H1 (cell line): ENCODE measurements at regions not wholly inside any gene's neighbourhood (a gene's known extent, or its start where the extent isn't known, plus 50 kb on each side); places are given as distances from the start of the nearest gene placed in this dataset.
"Not testable (repeated sequence)": the region's sequence is repeated elsewhere in the genome, so short reads cannot be mapped to it uniquely, and the experiment has no call there.

Source experiments
- CTCF ChIA-PET: fragments of 300-600 bp; sonication (Branson Sonifier 250); formaldehyde crosslinking; loops from one replicate; lab custom pipeline; 2021; ENCODE audit not compliant: partially characterized antibody; lab: Charles Lee
- POLR2A ChIA-PET: fragments of 300-600 bp; sonication (Branson Sonifier 250); formaldehyde crosslinking; loops from one replicate; lab custom pipeline; 2021; ENCODE audit warnings: inconsistent platforms; ENCODE audit not compliant: partially characterized antibody; lab: Charles Lee
- DNase-seq, 2 experiments: peaks; one replicate each; pipeline versions ENCODE4 v3.0.0 to v3.0.0-alpha.2; 2010 to 2022; ENCODE audit warnings: low spot score in 2 of 2, low read depth in 1 of 2, mixed read lengths in 1 of 2
- FAIRE-seq: peaks from 2 replicates; lab custom pipeline; 2011; peaks lifted over from hg19 to GRCh38; lab: Jason Lieb, UNC
- H2AFZ ChIP-seq: 2 replicates; pipeline ENCODE4 v1.8.1; 2012; ENCODE audit warnings: low read length, inconsistent platforms
- H2AK5ac ChIP-seq: 2 replicates; pipeline ENCODE4 v1.6.1; 2013; ENCODE audit warnings: low read depth, low read length
- H2BK120ac ChIP-seq: replicated peaks from 2 replicates; pipeline ENCODE3; 2013; ENCODE audit warnings: low read depth, low read length, inconsistent platforms
- H2BK12ac ChIP-seq: 2 replicates; pipeline ENCODE4 v1.6.1; 2013; ENCODE audit warnings: low read depth, low read length
- H2BK15ac ChIP-seq: 2 replicates; pipeline ENCODE4 v1.6.1; 2013; ENCODE audit warnings: low read length
- H2BK20ac ChIP-seq: 2 replicates; pipeline ENCODE4 v1.6.1; 2013; ENCODE audit warnings: low read length
- H2BK5ac ChIP-seq: 2 replicates; pipeline ENCODE4 v1.6.1; 2013; ENCODE audit warnings: low read depth, low read length
- H3K14ac ChIP-seq: 2 replicates; pipeline ENCODE4 v1.6.1; 2013; ENCODE audit warnings: inconsistent platforms; ENCODE audit not compliant: insufficient read length
- H3K18ac ChIP-seq: 2 replicates; pipeline ENCODE4 v1.6.1; 2013; ENCODE audit warnings: low read length; ENCODE audit errors: extremely low read depth
- H3K23ac ChIP-seq: 2 replicates; pipeline ENCODE4 v1.6.1; 2013; ENCODE audit warnings: inconsistent platforms; ENCODE audit not compliant: insufficient read length
- H3K23me2 ChIP-seq: 2 replicates; pipeline ENCODE4 v1.6.1; 2013; ENCODE audit warnings: low read depth, low read length
- H3K27ac ChIP-seq: 2 replicates; pipeline ENCODE4 v1.6.1; 2011; ENCODE audit warnings: low read depth, low read length, inconsistent platforms
- H3K27me3 ChIP-seq, 4 experiments: replicated peaks in 1 of 4; 1 replicate in 1 of 4; 2 replicates in 3 of 4; pipeline versions ENCODE4 v1.6.1 to v1.8.1; 2011 to 2013; ENCODE audit warnings: low read length in 3 of 4, mild to moderate bottlenecking in 3 of 4, inconsistent platforms in 2 of 4, mixed read lengths in 2 of 4, moderate library complexity in 1 of 4; ENCODE audit not compliant: control insufficient read depth in 3 of 4, insufficient read depth in 3 of 4; ENCODE audit errors: extremely low read depth in 1 of 4
- H3K36me3 ChIP-seq, 4 experiments: 2 replicates each; pipeline versions ENCODE4 v1.6.1 to v1.8.1; 2011 to 2013; ENCODE audit warnings: mild to moderate bottlenecking in 4 of 4, low read length in 3 of 4, moderate library complexity in 2 of 4, control low read depth in 1 of 4, inconsistent platforms in 1 of 4; ENCODE audit not compliant: insufficient read depth in 4 of 4, control insufficient read depth in 2 of 4
- H3K4ac ChIP-seq: replicated peaks from 2 replicates; pipeline ENCODE3; 2013; ENCODE audit warnings: low read length, low read depth, mixed read lengths, inconsistent platforms; ENCODE audit not compliant: insufficient read length
- H3K4me1 ChIP-seq, 4 experiments: replicated peaks in 1 of 4; 1 replicate in 1 of 4; 2 replicates in 3 of 4; pipeline versions ENCODE4 v1.6.1 to v1.8.1; 2011 to 2013; ENCODE audit warnings: low read length in 3 of 4, inconsistent platforms in 2 of 4, mixed read lengths in 1 of 4; ENCODE audit not compliant: insufficient read depth in 4 of 4, control insufficient read depth in 3 of 4
- H3K4me2 ChIP-seq, 2 experiments: 2 replicates each; pipeline versions ENCODE4 v1.6.1 to v1.8.1; 2011 to 2013; ENCODE audit warnings: low read depth in 2 of 2, low read length in 2 of 2, control low read depth in 1 of 2, inconsistent platforms in 1 of 2, mild to moderate bottlenecking in 1 of 2; ENCODE audit not compliant: insufficient read depth in 1 of 2
- H3K4me3 ChIP-seq, 4 experiments: fragments of 200-600, 300-600 bp in 1 of 4; sonication (generic), shearing (Covaris generic), sonication (Bioruptor Twin) in 1 of 4; 2 replicates each; pipeline versions ENCODE4 v1.5.1 to v1.8.1; 2011 to 2016; ENCODE audit warnings: low read length in 4 of 4, low read depth in 3 of 4, control low read depth in 2 of 4, inconsistent platforms in 2 of 4, mild to moderate bottlenecking in 2 of 4, mixed read lengths in 1 of 4, moderate library complexity in 1 of 4; ENCODE audit not compliant: insufficient read depth in 2 of 4; ENCODE audit errors: extremely low read depth in 1 of 4
- H3K56ac ChIP-seq: replicated peaks from 2 replicates; pipeline ENCODE3; 2013; ENCODE audit warnings: low read depth, mild to moderate bottlenecking, mixed read lengths, low read length, inconsistent platforms; ENCODE audit not compliant: insufficient read length
- H3K79me1 ChIP-seq: 2 replicates; pipeline ENCODE4 v1.6.1; 2013; ENCODE audit warnings: low read depth, low read length, control low read depth
- H3K79me2 ChIP-seq, 2 experiments: 2 replicates each; pipeline versions ENCODE4 v1.6.1 to v1.8.1; 2012 to 2013; ENCODE audit warnings: low read length in 2 of 2, mild to moderate bottlenecking in 2 of 2, inconsistent platforms in 1 of 2; ENCODE audit not compliant: insufficient read depth in 2 of 2, control insufficient read depth in 1 of 2
- H3K9ac ChIP-seq, 4 experiments: replicated peaks in 1 of 4; 1 replicate in 1 of 4; 2 replicates in 3 of 4; pipeline versions ENCODE4 v1.6.1 to v1.8.1; 2011 to 2013; ENCODE audit warnings: low read depth in 3 of 4, low read length in 3 of 4, control low read depth in 2 of 4, mild to moderate bottlenecking in 2 of 4, moderate library complexity in 2 of 4, inconsistent platforms in 1 of 4; ENCODE audit errors: extremely low read depth in 1 of 4
- H3K9me3 ChIP-seq, 2 experiments: 2 replicates each; pipeline versions ENCODE4 v1.6.1 to v1.8.1; 2012 to 2013; ENCODE audit warnings: mild to moderate bottlenecking in 2 of 2, moderate library complexity in 2 of 2, control low read depth in 1 of 2, inconsistent platforms in 1 of 2, low read depth in 1 of 2, low read length in 1 of 2, mixed read lengths in 1 of 2; ENCODE audit not compliant: insufficient read depth in 2 of 2
- H4K20me1 ChIP-seq, 2 experiments: replicated peaks in 1 of 2; 2 replicates each; pipeline versions ENCODE3 to v1.8.1; 2011 to 2013; ENCODE audit warnings: inconsistent platforms in 2 of 2, low read length in 2 of 2, mild to moderate bottlenecking in 1 of 2; ENCODE audit not compliant: insufficient read depth in 2 of 2, control insufficient read depth in 1 of 2
- H4K5ac ChIP-seq: 2 replicates; pipeline ENCODE4 v1.6.1; 2013; ENCODE audit warnings: low read length, low read depth, mixed read lengths, inconsistent platforms; ENCODE audit not compliant: insufficient read length
- H4K8ac ChIP-seq: 2 replicates; pipeline ENCODE4 v1.8.0; 2013; ENCODE audit warnings: mild to moderate bottlenecking, moderate library complexity, low read length, inconsistent platforms; ENCODE audit not compliant: insufficient read depth; ENCODE audit errors: extremely low read depth
- H4K91ac ChIP-seq: replicated peaks from 2 replicates; pipeline ENCODE3; 2013; ENCODE audit warnings: low read length, mixed read lengths, inconsistent platforms; ENCODE audit not compliant: insufficient read length
- WGBS, 2 experiments: shearing (Covaris generic) in 1 of 2; methylation state at CpG; one replicate each; pipeline versions ENCODE4 v1.1.6 to v1.1.7; 2013 to 2015; ENCODE audit warnings: low lambda C conversion rate in 2 of 2, mixed read lengths in 2 of 2, inconsistent platforms in 1 of 2, low coverage in 1 of 2, missing lambda C conversion rate in 1 of 2; ENCODE audit not compliant: insufficient replicate concordance in 2 of 2, insufficient coverage in 1 of 2, insufficient read length in 1 of 2; ENCODE audit errors: extremely low coverage in 1 of 2, missing lambda C conversion rate in 1 of 2; 5-methylcytosine and 5-hydroxymethylcytosine counted together

- DNase-seq, H2AK5ac ChIP-seq, H2BK120ac ChIP-seq, H3K27me3 ChIP-seq, H4K20me1 ChIP-seq, H3K4ac ChIP-seq, H3K27ac ChIP-seq, H4K5ac ChIP-seq, H3K14ac ChIP-seq, H3K23ac ChIP-seq, H3K56ac ChIP-seq, H3K9ac ChIP-seq, POLR2A ChIA-PET, CTCF ChIA-PET, H3K23me2 ChIP-seq, H3K79me1 ChIP-seq, H3K4me1 ChIP-seq, H2BK5ac ChIP-seq, H3K18ac ChIP-seq, H2BK12ac ChIP-seq, H3K79me2 ChIP-seq, H3K36me3 ChIP-seq, H2BK20ac ChIP-seq, H4K91ac ChIP-seq, FAIRE-seq, H3K4me2 ChIP-seq, H3K9me3 ChIP-seq, H4K8ac ChIP-seq, H2AFZ ChIP-seq, H2BK15ac ChIP-seq, H3K4me3 ChIP-seq: not testable (repeated sequence)
- 93% methylated on average over 5 of the region's 5 CpGs; no CpG with 5 or more reads in 1 of the 2 experiments for WGBS, 2 experiments
These were observed 220.9 kb upstream of the PPP1R3A start for GRCh38 chr7:114139690-114140089.
